ENCODE measurements at regions not wholly inside any gene's neighbourhood (a gene's known extent, or its start where the extent isn't known, plus 50 kb on each side); places are given as distances from the start of the nearest gene placed in this dataset.
"Not testable (repeated sequence)": the region's sequence is repeated elsewhere in the genome, so short reads cannot be mapped to it uniquely, and the experiment has no call there.

DNA sequence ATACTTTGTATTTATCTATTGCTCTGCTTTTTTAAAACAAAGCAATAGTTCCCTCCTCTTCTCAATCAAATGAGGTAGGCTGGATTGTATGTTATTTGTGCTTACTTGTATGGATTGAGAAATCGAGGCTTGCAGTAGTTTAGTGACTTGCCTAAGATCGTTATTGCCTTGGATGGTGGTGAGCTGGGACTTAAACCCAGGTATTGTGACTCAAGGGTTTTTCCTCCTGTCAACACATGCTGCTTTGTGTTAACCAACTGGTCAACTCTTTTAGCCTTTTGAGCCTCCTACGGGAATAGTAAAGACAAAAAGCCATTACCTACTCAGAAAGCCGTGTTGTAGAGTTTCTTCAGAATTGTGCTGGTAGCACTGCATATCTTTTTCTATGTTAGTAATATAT is 95.2 kb upstream of the THUMPD2 start:
- no peak for DNase-seq (ENCODE audit: low spot score)

DNA sequence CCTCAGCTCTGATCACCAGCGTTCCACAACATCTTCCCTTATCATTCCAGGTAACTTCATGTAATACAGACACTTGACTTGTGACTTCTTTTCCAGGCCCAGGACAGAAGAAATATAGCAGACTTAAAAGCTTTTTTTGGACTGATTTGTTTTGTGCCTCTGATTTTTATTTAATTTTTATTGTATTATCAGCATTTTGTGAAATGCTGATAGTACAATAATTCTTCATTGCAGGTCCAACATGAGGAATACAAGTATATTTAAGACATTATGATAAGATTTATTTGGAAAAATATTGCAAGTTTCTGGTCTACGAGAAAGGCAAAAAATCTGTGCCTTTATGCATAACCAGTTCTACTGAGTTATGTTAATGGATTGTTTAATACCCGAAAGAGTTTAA is 94.5 kb upstream of the THUMPD2 start:
- DNase-seq (ENCODE audit: low spot score): no peak

DNA sequence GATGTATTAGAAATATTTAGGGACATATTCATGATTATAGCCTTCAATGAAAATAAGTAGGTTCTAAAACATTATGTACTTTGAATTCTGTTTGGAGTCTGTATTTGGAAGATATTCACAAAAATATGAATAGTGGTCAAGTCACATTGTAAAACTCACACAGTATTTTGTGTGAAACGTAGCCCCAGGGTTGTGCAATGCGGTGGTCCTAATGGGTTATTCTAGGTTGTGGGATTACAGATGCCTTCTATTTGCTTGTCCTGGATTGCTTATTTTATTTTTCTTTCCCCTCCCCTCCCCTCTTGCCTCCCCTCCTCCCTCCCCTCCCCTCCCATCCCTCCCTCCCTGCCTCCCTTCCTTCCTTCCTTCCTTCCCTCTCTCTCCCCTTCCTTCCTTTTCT is 93.7 kb upstream of the THUMPD2 start:
- DNase-seq (ENCODE audit: low spot score): no peak

DNA sequence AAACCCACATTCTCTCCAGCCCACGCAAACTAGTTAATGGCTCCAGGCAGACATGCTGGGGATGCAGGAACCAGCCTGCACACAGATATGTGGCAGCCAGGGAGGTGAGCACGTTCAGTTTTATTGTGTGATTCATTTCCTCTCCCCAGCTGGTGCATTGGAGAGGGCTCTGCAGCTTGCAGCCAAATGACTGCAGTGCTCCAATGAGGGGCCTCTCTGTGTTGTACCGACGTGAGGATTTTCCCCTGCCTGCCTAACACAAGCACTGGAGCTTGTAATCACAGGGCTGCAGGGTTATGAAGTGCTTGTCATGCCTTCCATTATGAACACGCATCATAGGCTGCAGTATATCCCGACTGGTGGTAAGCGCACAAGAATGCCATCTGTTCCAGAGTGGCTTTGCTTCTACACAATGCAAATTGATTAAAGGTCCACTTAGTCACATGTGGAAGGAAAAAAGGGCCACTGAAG is 92.3 kb upstream of the THUMPD2 start:
- DNase-seq (ENCODE audit: low spot score): peak; percentile 92

DNA sequence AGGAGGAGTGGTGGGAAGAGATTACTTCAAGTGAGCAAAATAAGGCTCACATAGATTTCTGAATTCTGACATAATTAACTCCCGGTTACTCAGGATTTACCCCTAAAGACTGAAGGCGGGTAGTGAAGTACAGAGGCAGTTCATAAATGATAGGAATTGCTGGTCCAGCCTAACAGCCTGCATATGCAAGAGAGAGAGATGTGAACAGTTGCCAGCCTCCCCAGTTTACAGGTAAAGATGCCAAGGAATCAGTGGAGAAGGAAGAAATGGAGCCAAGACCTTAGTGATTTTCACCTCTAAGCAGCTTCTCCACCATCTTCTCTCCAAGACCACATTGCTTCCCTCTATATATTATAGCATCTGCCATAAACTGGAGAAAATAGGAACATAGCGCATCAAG is 91.8 kb upstream of the THUMPD2 start:
- peak; percentile 4 for DNase-seq (ENCODE audit: low spot score)

DNA sequence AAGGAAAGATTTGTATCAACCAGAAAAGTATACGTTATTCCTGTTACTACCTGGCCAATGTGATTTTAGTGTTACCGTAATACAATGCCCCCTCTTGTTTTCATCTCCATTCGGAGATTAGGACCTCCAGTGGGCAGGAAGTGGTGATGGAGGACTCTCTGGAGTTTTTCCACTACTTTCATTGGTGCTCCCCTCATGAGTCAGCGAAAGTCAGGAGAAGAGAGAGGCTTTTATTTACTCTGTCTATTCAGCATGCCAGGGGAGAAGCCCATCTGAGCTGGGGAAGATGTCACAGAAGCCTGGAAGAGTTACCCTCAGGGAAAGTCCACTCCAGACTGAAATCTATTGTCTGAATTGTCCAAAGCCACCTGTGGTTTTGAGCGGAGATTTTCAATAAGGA is 88.2 kb upstream of the THUMPD2 start:
- DNase-seq (ENCODE audit: low spot score): no peak

DNA sequence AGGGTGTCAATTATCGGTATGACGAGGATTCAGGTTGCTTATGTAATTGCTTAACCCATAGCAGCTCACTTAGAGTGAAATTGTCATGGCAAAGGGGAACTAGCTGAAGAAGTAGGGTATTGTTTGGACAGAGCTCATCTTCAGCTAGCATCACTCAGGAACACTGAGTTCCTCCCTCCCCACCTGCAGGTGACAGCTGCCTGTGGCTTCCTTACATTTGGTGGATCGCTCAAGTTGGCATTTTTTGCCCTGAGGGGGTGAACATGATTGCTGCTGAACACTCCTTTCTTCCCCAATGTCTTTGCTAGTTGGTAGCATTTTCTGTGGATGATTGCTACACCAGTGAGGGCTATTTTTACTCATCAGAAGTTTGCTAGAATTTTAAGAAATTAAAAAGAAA is 86.7 kb upstream of the THUMPD2 start:
- DNase-seq (ENCODE audit: low spot score): no peak

DNA sequence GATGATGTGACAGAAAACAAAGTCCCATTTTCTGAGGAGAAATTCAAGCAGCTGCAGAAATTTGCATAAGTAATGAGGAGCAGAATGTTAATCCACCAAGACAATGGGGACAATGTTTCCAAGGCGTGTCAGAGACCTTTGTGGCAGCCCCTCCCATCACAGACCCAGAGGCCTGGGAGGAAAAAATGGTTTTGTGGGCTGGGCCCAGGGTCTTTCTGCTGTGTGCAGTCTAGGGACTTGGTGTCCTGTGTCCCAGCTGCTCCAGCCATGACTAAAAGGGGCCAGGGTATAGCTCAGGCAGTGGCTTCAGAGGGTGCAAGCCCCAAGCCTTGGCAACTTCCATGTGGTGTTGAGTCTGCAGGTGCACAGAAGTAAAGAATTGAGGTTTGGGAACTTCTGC is 84.6 kb upstream of the THUMPD2 start:
- DNase-seq (ENCODE audit: low spot score): not testable (repeated sequence)

DNA sequence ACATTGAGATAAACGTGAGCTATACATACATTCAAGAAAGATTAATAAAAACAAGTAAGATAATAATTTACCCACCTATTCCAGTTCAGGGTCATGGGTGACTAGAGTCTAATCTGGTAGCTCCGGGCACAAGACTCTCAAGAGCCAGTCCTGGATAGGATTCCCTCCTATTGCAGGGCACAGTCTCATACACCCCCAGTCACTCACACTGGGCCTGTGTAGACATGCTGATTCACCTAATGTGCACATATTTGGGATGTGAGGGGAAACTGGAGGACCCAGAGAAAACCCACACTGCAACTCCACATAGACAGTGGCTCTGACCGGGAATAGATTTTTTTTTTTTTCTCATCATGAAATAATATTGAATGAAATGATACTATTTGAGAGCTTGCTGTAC is 81.5 kb upstream of the THUMPD2 start:
- DNase-seq (ENCODE audit: low spot score): no peak

DNA sequence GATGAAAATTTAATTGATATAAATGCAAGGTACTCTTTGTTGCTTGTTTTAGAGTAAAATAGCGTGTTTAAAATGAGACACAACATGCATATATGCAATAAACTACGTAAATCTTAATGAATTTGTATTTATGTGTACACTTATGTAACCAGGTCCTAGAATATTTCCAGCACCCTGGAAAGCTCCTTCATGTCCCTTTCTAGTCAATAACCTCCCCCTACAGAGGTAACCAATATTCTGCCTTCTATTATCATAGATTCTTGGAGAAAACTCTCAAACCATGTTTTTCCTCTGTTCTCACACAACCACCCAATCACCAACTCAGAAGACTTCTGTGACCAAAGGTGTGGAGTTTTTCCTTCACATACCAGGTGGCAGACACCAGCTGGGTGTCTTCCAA is 79.6 kb upstream of the THUMPD2 start:
- DNase-seq (ENCODE audit: low spot score): no peak

DNA sequence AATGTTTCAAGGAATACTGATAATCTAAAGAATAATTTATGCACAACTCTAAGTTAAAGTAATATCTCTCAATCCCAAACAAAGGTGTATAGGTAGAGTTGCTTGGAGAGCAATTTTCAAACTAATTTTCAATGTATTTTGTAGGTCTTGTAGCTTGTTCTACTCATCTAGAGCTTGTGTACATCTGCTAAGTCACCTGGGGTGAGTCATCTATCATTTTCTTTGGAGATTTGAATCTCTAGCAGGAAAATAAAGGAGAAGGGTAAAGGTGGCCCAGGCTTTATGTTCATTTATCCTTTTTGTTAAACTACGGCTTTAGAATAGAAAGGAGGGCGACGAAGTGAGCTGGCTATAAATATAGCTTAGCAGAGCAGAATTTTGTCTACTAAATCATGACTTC is 76.8 kb upstream of the THUMPD2 start:
- no peak for DNase-seq (ENCODE audit: low spot score)

DNA sequence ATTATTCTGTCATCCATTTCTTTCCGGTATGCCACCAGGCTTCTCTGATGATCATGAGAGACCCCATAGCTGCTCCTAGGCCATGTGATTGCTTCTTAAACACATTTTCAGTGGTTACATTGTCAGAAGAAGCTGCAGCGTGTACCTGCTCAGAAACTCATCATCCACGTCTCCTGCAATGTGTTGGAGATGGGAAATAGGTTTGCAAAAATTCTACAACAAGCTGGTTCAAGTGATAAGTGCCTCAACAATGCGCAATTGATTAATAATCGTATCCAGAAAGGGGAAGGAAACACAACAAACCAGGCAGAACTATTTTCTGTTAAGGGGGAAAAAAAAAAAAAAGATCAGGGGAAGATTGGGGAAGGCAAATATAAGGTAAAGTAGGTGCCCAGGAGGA is 75.7 kb upstream of the THUMPD2 start:
- no peak for DNase-seq (ENCODE audit: low spot score)

DNA sequence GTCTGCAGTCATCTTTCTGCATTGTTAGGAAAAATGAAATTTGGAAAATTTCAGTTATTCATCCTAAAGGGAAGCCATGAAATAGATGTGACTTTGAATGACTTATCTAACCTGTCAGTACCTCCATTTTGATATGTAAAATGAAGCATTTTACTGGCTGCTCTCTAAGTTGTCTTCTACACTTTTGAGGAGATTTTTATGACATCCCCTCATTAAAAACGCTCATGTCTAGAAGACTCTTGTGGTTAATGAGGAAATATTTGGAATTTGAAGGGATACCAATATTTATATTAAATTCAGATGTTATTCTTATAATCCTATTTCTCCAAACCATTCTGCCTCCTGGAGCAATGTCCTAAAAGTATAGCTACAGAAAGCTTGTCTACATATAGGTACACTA is 73.8 kb upstream of the THUMPD2 start:
- no peak for DNase-seq (ENCODE audit: low spot score)

DNA sequence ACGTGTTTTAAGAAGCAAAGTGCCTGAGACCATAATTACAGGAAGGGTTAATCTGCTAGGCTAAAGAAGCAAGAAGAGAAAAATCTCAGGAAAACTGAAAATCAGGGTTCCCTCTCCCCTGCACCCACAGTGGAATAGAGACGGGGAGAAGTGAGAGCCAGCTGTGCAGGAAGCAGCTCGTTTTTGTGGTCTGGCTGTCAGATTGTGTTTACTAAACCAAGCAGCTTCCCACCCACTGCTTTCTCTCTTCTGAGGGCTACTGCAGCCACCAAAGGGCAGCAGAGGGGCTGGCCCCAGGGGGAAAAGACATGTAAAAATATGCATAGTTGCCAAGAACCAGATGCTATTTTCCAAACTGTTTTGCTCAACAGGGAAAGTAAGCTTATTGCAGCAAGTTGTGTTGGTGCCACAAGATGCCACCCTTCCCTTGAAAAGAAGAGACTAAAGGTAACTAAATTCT is 72.6 kb upstream of the THUMPD2 start:
- peak; percentile 23 for DNase-seq (ENCODE audit: low spot score)

DNA sequence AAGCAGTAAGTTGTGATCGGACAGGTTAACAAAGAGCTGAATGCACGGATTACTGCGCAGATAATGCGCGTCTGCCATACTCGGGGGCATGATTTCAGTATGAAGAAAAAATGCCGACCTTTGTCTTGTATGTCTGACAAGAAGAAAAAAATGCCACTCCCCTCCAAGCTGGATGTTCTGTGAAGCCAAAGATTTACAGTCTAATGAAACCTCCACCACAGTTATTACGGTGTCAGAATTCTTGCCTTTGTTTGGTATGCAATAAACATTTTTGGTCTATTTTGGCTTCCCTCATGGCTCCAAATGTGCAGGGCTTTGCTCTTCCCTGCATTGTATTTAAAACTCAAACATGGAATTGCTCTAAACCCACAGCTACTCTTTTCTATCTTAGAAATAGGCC is 72.2 kb upstream of the THUMPD2 start:
- no peak for DNase-seq (ENCODE audit: low spot score)

DNA sequence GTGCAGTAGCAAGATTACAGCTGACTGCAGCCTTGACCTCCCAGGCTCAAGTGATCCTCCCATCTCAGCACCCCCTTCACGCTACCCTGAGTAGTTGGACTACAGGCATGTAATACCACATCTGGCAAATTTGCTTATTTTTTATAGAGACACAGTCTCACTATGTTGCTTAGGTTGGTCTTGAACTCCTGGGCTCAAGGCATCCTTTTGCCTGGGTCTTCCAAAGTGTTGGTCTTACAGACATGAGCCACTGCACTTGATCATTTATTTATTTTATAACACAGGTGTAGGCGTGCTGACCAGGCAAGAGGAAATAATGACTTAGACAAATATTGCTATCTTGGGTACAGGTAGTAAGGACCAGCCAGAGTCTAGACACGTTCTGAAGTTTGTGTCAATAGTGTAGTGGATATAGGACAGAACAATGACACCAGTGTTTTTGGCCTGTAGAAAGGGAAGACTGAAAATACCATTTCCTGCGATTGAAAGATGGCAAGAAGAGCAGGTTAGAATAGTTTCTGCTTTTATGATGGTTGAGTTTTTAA is 71.0 kb upstream of the THUMPD2 start:
- no peak for DNase-seq (ENCODE audit: low spot score)

DNA sequence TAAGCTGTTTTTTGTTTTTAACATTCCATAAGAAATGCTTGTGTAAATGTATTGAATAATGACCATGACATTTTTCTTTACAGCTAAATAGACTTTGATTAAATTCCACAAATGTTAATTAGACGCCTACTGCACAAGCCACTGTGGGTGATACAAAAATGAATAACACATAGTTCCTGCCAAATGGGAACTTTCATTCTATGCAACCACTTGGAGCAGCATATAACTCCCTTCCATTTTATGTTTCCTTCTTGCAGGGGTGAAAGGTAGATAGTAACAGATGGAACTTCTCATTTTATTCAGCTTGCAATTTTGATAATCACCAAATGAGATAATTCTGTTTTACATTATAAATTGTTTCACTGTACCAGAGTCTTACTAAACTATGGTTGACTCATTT is 70.0 kb upstream of the THUMPD2 start:
- DNase-seq (ENCODE audit: low spot score): no peak

DNA sequence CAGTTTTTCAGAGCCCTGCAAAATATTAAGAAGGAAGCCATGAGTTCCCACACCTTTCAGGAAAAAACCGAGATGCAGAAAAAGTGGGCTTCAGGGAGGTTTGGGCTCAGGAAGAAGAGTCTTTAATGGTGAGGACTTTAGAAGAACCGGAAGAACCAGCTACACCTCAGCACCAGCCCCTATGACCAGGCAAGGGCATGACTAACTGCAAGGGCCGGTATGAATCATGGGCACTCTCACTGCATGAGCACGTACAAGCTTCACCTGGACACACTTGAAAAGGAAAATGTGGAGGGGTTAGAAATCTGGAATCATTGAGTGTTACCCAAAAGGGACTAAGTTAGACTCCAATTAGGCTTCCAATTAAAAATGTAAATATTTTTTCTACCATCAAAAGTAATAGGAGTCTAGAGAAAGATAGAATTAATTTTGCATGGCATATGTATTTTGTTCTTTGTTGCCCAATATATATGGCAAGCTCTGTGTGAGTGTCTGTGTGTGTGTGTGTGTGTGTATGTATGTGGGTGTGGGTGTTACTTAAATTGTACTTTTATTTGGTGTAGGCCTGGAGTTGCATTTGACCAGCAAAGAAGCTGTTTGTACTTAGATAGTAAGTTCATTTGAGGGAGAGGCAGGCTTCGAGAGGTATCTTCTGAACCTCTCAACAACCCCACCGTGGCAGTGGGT is 66.5 kb upstream of the THUMPD2 start:
- DNase-seq (ENCODE audit: low spot score): peak; percentile 13

DNA sequence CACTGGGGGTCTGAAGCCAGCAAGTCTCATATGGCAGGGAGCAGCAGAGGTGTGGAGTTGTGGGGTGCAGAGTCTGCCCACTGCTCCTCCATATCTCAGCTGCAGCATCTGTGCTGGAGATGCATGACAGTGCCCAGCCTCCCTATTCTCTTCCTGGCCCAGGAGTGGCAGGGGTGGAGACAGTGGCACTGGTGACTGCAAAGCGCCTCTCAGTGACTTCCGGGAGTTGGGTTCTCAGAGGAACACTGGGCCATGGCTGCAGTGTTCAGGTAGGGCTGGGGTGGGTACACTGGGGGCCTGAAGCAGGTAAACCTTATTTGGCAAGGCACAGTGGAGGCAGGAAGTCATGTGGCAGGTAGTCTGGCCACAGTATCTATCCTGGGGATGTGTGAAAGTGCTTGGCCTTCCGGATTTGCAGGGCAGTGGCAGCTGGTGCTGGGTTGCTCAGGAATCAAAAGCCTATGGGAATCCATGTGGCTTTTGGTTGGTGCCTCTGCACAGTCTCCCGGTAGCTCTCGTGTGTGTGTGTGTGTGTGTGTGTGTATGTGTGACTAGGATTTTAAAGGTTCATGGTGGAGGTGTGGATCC is 60.3 kb upstream of the THUMPD2 start:
- no peak for DNase-seq (ENCODE audit: low spot score)

DNA sequence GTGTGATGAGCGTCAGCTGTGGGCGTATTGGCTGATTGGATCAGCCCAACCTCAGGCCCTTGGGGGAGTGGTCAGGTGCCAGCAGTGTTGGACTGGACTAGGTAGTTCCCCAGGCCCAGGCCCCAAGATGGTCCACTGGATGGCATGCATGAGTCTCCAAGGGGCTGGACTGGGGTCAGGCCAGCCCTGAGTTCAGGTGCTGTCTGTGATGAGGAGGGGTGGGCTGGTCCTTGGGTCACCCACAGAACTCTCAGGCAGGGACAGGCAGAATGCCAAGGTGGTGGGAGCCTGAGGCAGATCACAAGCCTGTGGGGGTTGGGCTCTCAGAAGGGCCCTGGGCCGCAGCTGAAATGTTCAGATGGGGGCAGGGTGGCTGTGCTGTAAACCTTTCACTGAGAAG is 59.5 kb upstream of the THUMPD2 start:
- DNase-seq (ENCODE audit: low spot score): no peak

DNA sequence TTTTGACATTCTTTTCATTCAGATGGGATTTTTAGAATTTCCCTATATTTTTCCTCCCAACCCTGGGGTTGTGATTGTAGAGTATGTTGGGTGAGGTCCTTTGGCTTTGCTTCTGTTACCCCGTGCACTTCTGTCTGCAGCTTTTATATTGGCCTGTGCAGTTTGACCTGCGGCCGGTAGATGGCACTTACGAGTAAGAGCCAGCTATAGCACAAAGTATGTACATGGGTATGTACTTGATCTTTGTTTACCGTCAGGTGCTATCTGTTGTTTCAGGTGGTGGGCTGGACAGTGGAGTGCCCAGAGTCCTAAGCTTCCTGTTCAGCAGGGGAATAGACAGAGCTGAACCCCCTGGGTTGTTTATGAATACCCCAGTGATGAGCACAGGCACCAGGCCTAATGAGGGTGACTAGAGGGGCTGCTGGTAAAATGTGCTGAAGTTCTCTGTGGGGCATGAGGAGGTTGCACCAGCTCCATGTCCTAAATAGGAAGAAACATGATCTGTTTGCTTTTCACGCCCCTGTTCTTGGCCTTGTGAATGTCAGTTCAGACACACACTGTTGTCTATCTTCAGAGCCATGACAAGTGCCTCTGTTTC is 58.9 kb upstream of the THUMPD2 start:
- peak; percentile 13 for DNase-seq (ENCODE audit: low spot score)

DNA sequence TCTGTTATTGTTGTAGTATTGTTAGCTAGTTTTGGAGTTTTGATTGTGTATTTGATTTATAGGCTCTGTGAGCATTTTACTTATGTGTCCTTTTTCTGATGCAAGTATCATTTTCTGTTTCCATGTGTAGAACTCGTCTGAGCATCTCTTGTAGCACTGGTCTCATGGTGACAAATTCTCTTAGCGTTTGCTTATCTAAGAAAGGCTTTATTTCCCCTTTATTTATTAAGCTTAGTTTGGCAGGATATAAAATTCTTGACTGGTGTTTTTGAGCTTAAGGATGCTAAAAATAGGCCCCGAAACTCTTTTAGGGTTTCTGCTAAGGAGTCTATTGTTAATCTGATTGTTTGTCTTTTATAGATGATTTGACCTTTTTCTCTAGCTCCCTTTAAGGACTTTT is 57.6 kb upstream of the THUMPD2 start:
- no peak for DNase-seq (ENCODE audit: low spot score)

DNA sequence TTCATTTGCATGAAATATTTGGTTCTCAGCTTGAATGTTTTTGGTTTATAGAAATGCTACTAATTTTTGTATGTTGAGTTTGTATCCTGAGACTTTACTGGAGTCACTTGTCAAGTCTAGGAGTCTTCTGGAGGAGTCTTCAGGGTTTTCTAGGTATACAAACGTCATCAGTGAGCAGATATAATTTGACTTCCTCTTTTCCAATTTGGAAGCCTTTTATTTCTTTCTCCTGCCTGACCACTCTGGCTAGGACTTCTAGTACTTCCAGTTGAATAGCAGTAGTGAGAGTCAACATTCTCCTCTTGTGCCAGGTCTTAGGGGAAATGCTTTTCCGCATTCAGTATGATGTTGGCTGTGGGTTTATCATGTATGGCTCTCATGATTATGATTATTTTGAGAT is 55.4 kb upstream of the THUMPD2 start:
- no peak for DNase-seq (ENCODE audit: low spot score)
